HCT116 (cell line): ENCODE measurements at regions not wholly inside any gene's neighbourhood (a gene's known extent, or its start where the extent isn't known, plus 50 kb on each side); places are given as distances from the start of the nearest gene placed in this dataset.

Experiments
- ATAC-seq: fragments of 200-7000 bp; cut with Tn5 transposase; 2 replicates; pipeline ENCODE4 v1.9.1; 2020; ENCODE audit warnings: mild to moderate bottlenecking, moderate library complexity
- BruUV-seq: library from RNA; stranded (reverse); fragments of 400-500 nt; replicated peaks from 2 replicates; lab custom pipeline; 2021; lab: Mats Ljungman, UMichigan
- CTCF ChIA-PET: fragments of 300-600 bp; sonication (Branson Sonifier 250); formaldehyde crosslinking; loops from one replicate; lab custom pipeline; 2021; ENCODE audit warnings: antibody characterized with exemption; lab: Charles Lee
- POLR2A ChIA-PET: fragments of 300-600, 350-600 bp; sonication (Branson Sonifier 250); formaldehyde crosslinking; loops from one replicate; lab custom pipeline; 2021; ENCODE audit warnings: antibody characterized with exemption; lab: Charles Lee
- RAD21 ChIA-PET, 2 experiments: fragments of 300-600 bp; sonication (Branson Sonifier 250); formaldehyde crosslinking; loops; one replicate each; lab custom pipeline; 2023; ENCODE audit warnings: low total read pairs in 2 of 2; ENCODE audit not compliant: uncharacterized antibody in 2 of 2, unreplicated experiment in 2 of 2, low non-redundant PET in 1 of 2; lab: Charles Lee
- DNase-seq: peaks from one replicate; pipeline ENCODE4 v3.0.0-alpha.2; 2010; ENCODE audit warnings: low read depth, low spot score
- H2AFZ ChIP-seq: fragments of 200-600 bp; shearing (Covaris generic), sonication (generic); 2 replicates; pipeline ENCODE4 v1.6.1; 2017; ENCODE audit warnings: low read depth, mixed run types, mixed read lengths, antibody characterized with exemption, low read length; ENCODE audit not compliant: poor library complexity, severe bottlenecking
- H3K27ac ChIP-seq: 2 replicates; pipeline ENCODE4 v1.5.1; 2012; ENCODE audit warnings: low read depth, low read length
- H3K27me3 ChIP-seq: fragments of 200-600 bp; sonication (generic); 2 replicates; pipeline ENCODE4 v1.6.1; 2016; ENCODE audit warnings: mixed run types, low read length, mixed read lengths; ENCODE audit not compliant: insufficient read depth
- H3K36me3 ChIP-seq, 2 experiments: fragments of 200-500 bp in 1 of 2; fragments of 200-600 bp in 1 of 2; sonication (Bioruptor generic) in 1 of 2; sonication (generic) in 1 of 2; 2 replicates each; pipeline versions ENCODE4 v1.5.1 to v1.6.1; 2014 to 2016; ENCODE audit warnings: low read length in 2 of 2, inconsistent platforms in 1 of 2, mixed read lengths in 1 of 2, mixed run types in 1 of 2; ENCODE audit not compliant: insufficient read depth in 2 of 2, control insufficient read depth in 1 of 2
- H3K4me1 ChIP-seq, 2 experiments: fragments of 200-600 bp in 1 of 2; sonication (generic) in 1 of 2; 2 replicates each; pipeline versions ENCODE4 v1.5.1 to v1.6.1; 2012 to 2017; ENCODE audit warnings: low read length in 2 of 2, inconsistent platforms in 1 of 2, mild to moderate bottlenecking in 1 of 2, mixed read lengths in 1 of 2, mixed run types in 1 of 2, moderate library complexity in 1 of 2; ENCODE audit not compliant: insufficient read depth in 2 of 2, control insufficient read depth in 1 of 2
- H3K4me2 ChIP-seq: fragments of 200-600 bp; sonication (generic); 2 replicates; pipeline ENCODE4 v1.6.1; 2017; ENCODE audit warnings: mixed run types, low read length, mixed read lengths
- H3K4me3 ChIP-seq, 2 experiments: fragments of 200-600 bp in 1 of 2; sonication (generic) in 1 of 2; replicated peaks in 1 of 2; 2 replicates each; pipeline ENCODE4 v1.5.1; 2011 to 2016; ENCODE audit warnings: low read length in 2 of 2, control low read depth in 1 of 2, low read depth in 1 of 2, mild to moderate bottlenecking in 1 of 2, mixed read lengths in 1 of 2, mixed run types in 1 of 2
- H3K79me2 ChIP-seq: fragments of 200-600 bp; sonication (generic); 2 replicates; pipeline ENCODE4 v1.6.1; 2017; ENCODE audit warnings: mild to moderate bottlenecking, mixed run types, low read length, moderate library complexity, mixed read lengths; ENCODE audit not compliant: insufficient read depth
- H3K9ac ChIP-seq: fragments of 200-600 bp; sonication (generic); 2 replicates; pipeline ENCODE4 v1.6.1; 2016; ENCODE audit warnings: low read length, mixed read lengths
- H3K9me2 ChIP-seq: fragments of 200-600 bp; sonication (generic), shearing (Covaris generic); 2 replicates; pipeline ENCODE4 v1.6.1; 2017; ENCODE audit warnings: mixed run types, mild to moderate bottlenecking, moderate library complexity; ENCODE audit not compliant: insufficient read depth
- H3K9me3 ChIP-seq, 2 experiments: fragments of 200-500 bp in 1 of 2; fragments of 200-600 bp in 1 of 2; sonication (Bioruptor generic) in 1 of 2; sonication (generic) in 1 of 2; 2 replicates each; pipeline ENCODE4 v1.6.1; 2014 to 2017; ENCODE audit warnings: low read length in 2 of 2, mixed read lengths in 2 of 2, inconsistent platforms in 1 of 2, low read depth in 1 of 2, mild to moderate bottlenecking in 1 of 2, mixed run types in 1 of 2, moderate library complexity in 1 of 2; ENCODE audit not compliant: control insufficient read depth in 1 of 2, insufficient read depth in 1 of 2
- H4K20me1 ChIP-seq: fragments of 200-600 bp; sonication (generic), shearing (Covaris generic); 2 replicates; pipeline ENCODE4 v1.6.1; 2017; ENCODE audit warnings: mixed run types, mild to moderate bottlenecking, moderate library complexity; ENCODE audit not compliant: insufficient read depth
- EGR1 ChIP-seq: IDR thresholded peaks from 2 replicates; pipeline ENCODE4 v1.6.1; 2012; ENCODE audit warnings: low read depth
- ELF1 ChIP-seq: IDR thresholded peaks from 2 replicates; pipeline ENCODE4 v1.6.1; 2012; ENCODE audit warnings: low read depth, borderline replicate concordance
- EZH2phosphoT487 ChIP-seq: fragments of 200-600 bp; IDR thresholded peaks from 2 replicates; pipeline ENCODE4 v1.6.1; 2018; ENCODE audit warnings: antibody characterized with exemption, borderline replicate concordance
- FOSL1 ChIP-seq: IDR thresholded peaks from 2 replicates; pipeline ENCODE4 v1.6.1; 2012; ENCODE audit warnings: low read depth
- JUND ChIP-seq: IDR thresholded peaks from 2 replicates; pipeline ENCODE4 v1.6.1; 2012
- POLR2A ChIP-seq: IDR thresholded peaks from 2 replicates; pipeline ENCODE4 v1.7.0; 2011; ENCODE audit warnings: borderline replicate concordance; ENCODE audit not compliant: insufficient read depth, insufficient read length; ENCODE audit errors: extremely low read depth
- RAD21 ChIP-seq: IDR thresholded peaks from 2 replicates; pipeline ENCODE4 v1.6.1; 2012; ENCODE audit warnings: low read depth, mild to moderate bottlenecking
- SIN3A ChIP-seq: IDR thresholded peaks from 2 replicates; pipeline ENCODE4 v1.6.1; 2012; ENCODE audit warnings: low read depth
- SRF ChIP-seq: IDR thresholded peaks from 2 replicates; pipeline ENCODE4 v1.6.1; 2012; ENCODE audit warnings: low read depth
- YY1 ChIP-seq: IDR thresholded peaks from 2 replicates; pipeline ENCODE4 v1.6.1; 2011; ENCODE audit warnings: low read length, low read depth, moderate library complexity, mild to moderate bottlenecking; ENCODE audit not compliant: insufficient replicate concordance; ENCODE audit errors: extremely low read depth
- ZFX ChIP-seq: fragments of 450-650 bp; IDR thresholded peaks from 2 replicates; pipeline ENCODE4 v1.6.1; 2017
- intact Hi-C: fragments of 100-400 bp; cut with micrococcal nuclease; formaldehyde crosslinking; loops from 2 replicates; pipeline ENCODE4 v1.10.0; 2022
- TF ChIP-seq, protein P1 (sequence below): IDR thresholded peaks from 2 replicates; pipeline ENCODE4 v1.6.1; 2012

DNA sequence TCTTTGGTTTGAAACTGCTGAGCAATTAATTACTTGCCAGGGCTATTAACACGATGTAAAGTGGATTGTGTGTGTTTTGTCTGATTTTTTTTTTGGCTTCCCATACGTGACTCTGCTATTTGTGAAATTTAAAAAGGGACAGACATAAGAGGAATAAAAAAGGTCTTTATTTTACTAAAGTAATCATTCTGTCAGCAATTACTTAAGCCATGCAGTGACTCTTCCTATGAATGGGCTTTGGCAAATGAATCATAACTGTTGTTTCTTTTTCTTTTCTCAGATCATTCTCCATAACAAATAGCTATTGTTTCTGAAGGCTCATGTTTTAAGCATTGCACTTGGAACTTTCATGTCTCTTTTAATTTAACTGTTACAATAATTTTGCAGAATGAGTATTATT, 461.3 kb upstream of the RORB start (continued):
- TF ChIP-seq ELF1 (no peak), FOSL1 (no peak), POLR2A (no peak), JUND (no peak), ZFX (no peak), YY1 (no peak)
- TF ChIP-seq, protein P1, sequence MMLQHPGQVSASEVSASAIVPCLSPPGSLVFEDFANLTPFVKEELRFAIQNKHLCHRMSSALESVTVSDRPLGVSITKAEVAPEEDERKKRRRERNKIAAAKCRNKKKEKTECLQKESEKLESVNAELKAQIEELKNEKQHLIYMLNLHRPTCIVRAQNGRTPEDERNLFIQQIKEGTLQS = no peak

DNA sequence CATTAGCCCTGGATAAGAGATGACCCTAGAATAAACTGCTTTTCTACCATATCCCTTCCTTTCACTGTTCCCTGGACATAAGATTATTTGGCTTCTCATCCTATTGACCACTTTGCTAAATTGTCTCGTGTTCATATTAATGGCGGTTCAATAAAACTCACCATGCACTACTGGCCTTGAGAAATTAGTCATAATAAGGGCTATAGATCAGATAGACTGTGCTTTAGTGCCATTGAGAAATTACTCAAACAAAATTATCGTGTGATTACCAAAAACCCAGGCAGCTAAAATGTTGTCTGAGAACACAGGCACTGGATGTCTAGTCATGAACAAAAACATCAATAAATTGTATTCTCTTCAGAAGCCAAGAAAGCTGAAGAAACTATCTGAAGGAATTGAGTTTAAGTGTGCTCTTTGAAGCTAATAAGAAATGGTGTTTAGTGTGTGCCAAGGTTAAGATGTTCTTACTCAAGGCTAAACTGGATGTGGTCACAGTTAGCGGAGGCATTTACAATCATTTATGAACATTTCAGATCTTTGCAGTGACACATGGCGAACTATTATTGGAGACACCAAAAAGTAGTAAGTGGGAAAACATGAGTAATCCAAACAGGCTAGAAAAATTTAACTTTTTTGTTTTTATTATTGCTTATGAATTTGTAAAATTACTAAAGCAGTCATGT, 460.4 kb upstream of the RORB start:
- H4K20me1 ChIP-seq = no peaks in the 10 kb centered on the region
- no peaks in the 10 kb centered on the region; a peak in 1 of 4 replicates for H3K36me3 ChIP-seq
- H3K9me2 ChIP-seq = no peaks in the 10 kb centered on the region
- ChIA-PET RAD21 (no interaction called here), POLR2A (no interaction called here), CTCF (no interaction called here)
- no peaks in the 10 kb centered on the region; the same call in 1 of the 2 replicates for H3K27me3 ChIP-seq
- no peaks in the 10 kb centered on the region for H3K4me1 ChIP-seq
- no peak overlapping the region for H3K9ac ChIP-seq
- no TSS peak for BruUV-seq
- TF ChIP-seq ZFX = no peak
- no peak for TF ChIP-seq FOSL1
- no peak for TF ChIP-seq EGR1
- no peak for TF ChIP-seq EZH2phosphoT487
- no peak for TF ChIP-seq SRF
- TF ChIP-seq SIN3A = no peak
- TF ChIP-seq RAD21 = no peak
- no peaks in the 10 kb centered on the region for H3K79me2 ChIP-seq
- no peak overlapping the region for H3K4me2 ChIP-seq
- DNase-seq = no peak
- no peak for ATAC-seq
- H2AFZ ChIP-seq = no peak overlapping the region
- no peaks in the 10 kb centered on the region; a peak in 1 of 4 replicates for H3K9me3 ChIP-seq
- no peak overlapping the region for H3K27ac ChIP-seq
- intact Hi-C loops = no loop called here
- H3K4me3 ChIP-seq = no peak overlapping the region
